HG03457 (cell line): ENCODE measurements at regions not wholly inside any gene's neighbourhood (a gene's known extent, or its start where the extent isn't known, plus 50 kb on each side); places are given as distances from the start of the nearest gene placed in this dataset.
"Not testable (repeated sequence)": the region's sequence is repeated elsewhere in the genome, so short reads cannot be mapped to it uniquely, and the experiment has no call there.

Experiments used
- ATAC-seq: cut with Tn5 transposase; IDR thresholded peaks from one replicate; pipeline ENCODE4 v1.9.1; 2021; ENCODE audit warnings: moderate number of reproducible peaks; ENCODE audit not compliant: unreplicated experiment

DNA sequence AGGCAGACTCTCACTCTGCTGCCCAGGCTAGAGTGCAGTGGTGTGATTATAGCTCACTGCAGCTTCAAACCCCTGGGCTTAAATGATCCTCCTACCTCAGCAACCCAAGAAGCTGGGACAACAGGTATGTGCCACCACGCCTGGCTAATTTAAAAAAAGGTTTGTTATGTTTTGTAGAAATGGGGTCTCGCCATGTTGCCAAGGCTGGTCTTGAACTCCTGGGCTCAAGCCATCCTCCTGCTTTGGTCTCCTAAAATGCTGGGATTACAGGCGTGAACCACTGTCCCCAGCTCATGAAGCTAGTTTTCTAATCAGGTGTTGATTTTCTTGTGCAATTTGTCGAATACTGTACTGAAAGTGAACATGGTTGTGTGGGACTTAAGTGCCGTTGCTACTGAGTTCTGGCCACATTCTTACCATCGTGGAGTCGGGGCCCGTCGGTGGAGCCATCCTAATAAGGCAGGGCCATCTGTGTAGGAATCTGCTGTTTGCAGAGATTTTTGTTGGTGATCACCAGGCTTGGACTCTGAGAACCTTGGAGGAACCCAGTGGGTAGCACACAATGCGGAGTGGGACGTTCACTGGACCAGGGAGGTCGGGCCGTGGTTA is 193.2 kb downstream of the GOLGA6L6 start:
- no peak for ATAC-seq

DNA sequence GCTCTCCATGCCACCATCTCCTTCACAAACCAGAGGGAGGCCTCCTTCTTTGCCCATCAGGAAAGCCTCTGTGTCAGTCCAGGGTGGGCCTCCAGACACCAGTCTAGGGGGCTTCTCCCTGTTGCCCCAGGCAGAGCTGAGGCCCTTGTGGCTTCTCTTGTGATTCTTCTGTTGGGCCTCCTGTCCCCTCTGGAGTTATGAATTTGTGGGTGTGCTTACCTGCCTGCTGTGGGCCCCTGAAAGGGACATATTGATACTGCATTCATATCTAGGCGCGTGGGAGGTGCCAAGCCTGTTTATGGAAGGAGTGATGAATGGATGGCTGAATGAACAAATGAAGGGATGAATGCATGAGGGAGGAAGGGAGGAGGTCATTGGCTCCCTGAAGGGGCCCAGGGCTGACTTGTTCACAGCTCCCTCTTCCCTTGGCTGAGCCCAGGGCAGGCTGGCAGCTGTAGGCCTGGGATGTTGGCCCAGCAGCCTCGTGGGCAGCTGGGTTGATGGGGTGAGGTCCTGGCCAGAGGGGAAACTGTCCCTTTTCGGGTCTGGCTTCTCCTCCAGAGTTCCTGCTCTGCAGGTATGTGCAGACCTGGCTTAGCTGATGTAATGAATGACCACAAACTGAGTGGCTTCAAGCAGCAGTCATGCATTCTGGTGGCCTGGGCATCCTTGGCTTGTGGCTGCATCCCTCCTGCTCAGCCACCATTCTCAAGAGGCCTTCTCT is 195.4 kb downstream of the GOLGA6L6 start:
- ATAC-seq = no peak

DNA sequence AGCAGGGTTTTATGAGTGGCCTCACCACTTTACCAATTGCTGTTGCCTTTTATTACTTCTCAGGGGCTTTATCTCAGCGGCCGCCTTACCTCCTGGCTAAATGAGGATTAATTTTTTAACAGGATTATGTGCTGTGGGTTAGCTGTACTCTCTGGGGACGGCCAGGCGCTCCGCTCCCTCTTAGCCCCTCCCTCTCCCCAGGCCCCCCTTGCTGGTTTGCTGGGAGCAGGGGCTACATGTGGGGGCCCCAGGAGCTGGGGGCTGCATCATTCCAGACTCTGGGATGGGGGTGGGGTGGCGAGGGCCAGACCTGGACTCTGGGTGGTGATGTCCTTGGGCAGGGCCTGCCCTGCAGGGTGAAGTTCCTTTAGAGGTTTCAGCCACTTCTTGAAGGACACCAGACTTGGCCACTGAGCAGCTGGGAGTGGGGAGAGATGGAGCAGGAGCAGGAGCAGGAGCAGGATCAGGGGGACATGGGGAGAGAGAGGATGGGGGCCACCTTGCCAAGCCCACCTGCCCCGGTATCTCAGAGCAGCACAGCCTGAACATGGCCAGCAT is 196.1 kb downstream of the GOLGA6L6 start:
- ATAC-seq = no peak

DNA sequence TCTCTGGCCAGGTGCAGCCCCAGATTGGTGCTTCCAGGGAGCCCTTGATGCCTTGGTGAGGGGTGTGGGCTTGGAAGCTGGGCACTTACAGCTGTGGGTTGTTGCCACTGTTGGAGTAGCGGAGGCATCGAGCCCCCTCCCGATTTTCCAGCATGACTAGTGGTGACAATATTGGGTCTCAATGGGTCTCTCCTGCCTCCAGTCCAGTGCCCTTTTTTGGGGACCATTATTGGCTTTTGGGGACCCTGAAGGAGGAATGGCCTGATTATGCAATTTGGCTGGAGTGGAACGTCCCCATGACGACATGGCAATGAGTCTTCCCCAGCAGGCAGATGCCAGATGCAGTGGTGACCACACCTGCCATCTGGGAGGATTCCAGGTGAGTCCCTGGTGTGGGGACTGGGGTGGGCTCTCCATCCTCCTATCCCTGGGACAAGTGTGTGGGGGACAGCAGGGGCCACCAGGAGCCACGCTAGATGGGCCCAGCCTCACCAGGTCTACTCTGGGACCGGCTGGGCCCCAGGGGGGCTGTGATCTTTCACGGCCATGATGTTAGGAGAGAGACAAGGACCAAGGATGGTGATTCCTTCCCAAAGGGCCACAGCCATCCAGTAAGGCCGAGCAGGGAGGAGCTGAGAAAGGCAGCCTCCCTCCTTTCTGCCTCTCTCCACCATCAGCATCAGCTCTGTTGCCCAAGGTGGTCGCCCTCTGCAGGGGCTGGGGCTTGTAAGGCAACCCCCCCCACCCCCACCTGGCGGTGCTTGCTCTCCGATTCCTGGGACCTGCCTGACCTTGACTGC is 196.8 kb downstream of the GOLGA6L6 start:
- no peak for ATAC-seq

DNA sequence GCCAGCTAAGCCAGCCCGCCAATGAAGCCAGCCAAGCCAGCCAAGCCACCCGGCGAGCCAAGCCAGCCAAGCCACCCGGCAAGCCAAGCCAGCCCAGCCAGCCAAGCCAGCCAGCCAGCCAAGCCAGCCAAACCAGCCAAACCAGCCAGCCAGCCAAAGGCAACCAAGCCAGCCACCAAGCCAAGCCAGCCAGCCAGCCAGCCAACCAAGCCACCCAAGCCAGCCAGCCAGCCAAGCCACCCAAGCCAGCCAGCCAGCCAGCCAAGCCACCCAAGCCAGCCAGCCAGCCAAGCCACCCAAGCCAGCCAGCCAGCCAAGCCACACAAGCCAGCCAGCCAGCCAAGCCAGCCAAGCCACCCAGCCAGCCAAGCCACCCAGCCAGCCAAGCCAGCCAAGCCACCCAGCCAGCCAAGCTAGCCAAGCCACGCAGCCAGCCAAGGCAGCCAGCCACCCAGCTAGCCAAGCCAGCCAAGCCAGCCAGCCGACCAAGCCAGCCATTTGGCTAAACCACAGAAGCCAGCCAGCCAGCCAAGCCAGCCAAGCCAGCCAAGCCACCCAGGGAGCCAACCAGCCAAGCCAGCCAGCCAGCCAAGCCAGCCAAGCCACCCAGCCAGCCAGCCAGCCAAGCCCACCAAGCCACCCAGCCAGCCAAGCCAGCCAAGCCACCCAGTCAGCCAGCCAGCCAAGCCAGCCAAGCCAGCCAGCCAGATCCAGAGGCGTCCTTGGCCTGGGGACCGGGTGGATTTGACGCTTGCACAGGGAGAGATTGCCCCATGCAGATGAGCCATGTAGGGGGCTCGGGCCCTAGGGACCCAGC is 198.0 kb downstream of the GOLGA6L6 start:
- ATAC-seq = not testable (repeated sequence)

DNA sequence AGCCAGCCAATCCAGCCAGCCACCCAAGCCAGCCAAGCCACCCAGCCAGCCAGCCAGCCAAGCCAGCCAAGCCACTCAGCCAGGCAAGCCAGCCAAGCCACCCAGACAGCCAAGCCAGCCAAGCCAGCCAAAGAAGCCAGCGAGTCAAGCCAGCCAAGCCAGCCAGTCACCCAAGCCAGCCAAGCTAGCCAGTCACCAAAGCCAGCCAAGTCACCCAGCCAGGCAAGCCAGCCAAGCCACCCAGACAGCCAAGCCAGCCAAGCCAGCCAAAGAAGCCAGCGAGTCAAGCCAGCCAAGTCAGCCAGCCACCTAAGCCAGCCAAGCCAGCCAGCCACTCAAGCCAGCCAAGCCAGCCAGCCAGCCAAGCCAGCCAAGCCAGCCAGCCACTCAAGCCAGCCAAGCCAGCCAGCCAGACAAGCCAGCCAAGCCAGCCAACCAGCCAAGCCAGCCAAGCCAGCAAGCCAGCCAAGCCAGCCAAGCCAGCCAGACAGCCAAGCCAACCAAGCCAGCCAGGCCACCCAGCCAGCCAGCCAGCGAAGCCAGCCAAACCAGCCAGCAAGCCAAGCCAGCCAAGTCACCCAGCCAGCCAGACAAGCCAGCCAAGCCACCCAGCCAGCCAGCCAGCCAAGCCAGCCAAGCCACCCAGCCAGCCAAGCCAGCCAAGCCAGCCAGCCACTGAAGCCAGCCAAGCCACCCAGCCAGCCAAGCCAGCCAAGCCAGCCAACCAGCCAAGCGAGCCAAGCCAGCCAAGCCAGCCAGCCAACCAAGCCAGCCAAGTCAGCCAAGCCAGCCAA is 198.8 kb downstream of the GOLGA6L6 start:
- ATAC-seq = not testable (repeated sequence)

DNA sequence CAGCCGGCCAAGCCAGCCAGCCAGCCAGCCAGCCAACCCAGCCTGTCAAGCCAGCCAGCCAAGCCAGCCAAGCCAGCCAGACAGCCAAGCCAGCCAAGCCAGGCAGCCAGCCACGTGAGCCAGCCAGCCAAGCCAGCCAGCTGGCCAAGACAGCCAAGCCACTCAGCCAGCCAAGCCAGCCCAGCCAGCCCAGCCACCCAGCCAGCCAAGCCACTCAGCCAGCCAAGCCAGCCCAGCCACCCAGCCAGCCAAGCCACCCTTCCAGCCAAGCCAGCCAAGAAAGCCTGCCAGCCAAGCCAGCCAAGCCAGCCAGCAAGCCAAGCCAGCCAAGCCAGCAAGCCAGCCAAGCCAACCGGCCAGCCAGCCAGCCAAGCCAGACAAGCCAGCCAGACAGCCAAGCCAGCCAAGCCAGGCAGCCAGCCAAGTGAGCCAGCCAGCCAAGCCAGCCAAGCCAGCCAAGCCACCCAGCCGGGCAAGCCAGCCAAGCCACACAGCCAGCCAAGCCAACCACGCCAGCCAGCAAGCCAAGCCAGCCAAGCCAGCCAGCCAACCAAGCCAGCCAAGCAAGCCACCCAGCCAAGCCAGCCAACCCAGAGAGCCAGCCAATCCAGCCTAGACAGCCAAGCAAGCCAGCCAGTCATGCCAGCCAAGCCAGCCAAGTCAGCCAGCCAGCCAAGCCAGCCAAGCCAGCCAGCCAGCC is 199.5 kb downstream of the GOLGA6L6 start:
- no peak for ATAC-seq

DNA sequence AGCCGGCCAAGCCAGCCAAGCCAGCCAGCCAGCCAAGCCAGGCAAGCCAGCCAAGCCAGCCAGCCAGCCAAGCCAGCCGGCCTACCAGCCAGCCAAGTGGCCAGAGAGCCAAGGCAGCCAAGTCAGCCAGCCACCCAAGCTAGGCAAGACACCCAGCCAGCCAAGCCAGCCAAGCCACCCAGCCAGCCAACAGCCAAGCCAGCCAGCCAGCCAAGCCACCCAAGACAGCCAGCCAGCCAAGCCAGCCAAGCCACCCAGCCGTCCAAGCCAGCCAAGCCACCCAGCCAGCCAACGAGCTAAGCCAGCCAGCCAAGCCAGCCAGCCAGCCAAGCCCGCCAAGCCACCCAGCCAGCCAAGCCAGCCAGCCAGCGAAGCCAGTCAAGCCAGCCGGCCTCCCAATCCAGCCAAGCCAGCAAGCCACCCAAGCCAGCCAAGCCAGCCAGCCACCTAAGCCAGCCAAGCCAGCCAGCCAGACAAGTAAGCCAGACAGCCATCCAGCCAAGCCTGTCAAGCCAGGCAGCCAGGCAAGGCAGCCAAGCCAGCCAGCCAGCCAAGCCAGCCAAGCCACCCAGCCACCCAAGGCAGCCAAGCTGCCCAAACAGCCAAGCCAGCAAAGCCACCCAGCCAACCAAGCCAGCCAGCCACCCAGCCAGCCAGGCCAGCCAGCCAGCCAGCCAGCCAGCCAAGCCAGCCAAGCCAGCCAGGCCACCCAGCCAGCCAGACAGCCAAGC is 200.5 kb downstream of the GOLGA6L6 start:
- ATAC-seq = no peak

DNA sequence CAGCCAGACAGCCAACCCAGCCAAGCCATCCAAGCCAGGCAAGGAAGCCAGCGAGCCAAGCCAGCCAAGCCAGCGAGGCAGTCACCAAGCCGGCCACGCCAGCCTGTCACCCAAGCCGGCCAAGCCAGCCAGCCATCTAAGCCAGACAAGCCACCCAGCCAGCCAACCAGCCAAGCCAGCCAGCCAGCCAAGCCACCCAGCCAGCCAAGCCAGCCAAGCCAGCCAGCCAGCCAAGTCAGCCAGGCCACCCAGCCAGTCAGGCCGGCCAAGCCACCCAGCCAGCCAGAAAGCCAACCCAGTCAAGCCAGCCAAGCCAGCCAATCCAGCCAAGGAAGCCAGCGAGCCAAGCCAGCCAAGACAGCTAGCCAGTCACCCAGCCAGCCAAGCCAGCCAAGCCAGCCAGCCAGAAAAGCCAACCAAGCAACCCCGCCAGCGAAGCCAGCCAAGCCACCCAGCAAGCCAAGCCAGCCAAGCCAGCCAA is 201.2 kb downstream of the GOLGA6L6 start:
- no peak for ATAC-seq

DNA sequence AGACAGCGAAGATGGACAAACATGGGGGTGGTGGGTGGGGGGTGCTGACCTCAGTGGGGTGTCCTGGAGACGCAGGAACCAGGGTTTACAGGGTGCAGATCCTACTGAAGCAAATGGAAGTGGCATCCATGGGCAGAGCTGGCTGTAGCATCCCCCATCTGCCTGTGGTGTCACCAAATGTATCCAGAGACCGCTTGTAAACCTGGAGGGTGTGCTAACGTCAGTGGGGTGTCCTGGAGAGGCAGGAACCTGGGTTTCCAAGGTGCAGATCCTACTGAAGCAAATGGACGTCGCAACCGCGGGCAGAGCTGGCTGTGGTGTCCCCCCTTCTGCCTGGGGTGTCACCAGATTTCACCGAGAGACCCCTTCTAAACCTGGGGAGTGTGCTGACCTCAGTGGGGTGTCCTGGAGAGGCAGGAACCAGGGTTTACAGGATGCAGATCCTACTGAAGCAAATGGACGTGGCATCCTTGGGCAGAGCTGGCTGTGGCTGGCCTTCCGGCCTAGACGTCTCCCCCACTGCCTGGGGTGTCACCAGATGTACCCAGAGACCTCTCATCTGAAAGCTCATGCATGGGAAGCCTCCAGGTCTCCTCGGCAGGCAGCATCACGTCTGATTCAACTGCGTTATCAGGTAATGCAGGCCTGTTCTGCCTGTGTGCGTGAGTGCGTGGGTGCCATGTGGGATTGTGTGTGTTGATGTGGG is 202.4 kb downstream of the GOLGA6L6 start:
- ATAC-seq = not testable (repeated sequence)

DNA sequence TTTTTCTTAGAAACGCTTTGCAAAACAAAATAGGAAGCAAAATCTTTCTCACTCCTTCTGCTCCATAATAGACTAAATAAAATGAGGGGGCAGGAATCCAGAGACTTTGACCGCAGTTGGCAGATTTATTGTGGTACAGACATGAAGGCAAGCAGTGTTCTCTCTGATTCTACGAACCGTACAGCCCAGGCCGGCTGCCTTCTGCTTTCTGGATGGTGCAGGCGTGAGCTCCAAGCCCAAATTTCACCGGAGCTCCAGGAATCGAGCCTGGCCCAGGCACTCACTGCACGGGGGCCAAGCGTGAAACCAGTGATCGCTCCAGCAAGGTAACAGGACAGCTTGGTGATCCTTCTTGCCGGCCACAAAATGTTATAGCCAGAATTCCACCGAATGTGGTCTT is 202.9 kb downstream of the GOLGA6L6 start:
- ATAC-seq = not testable (repeated sequence)

DNA sequence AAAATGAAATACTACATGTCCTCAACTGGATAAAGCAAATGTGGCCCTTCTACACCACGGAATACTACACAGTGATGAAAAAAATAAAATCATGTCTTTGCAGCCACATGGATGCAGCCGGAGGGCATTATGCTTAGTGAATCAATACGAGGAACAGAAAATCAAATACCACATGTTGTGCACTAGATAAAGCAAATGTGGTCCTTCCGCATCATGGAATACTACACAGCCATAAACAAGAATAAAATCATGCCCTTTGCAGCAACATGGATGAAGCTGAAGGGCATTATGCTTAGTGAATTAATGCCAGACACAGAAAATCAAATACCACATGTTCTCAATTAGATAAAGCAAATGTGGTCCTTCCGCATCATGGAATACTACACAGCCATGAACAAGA is 204.4 kb downstream of the GOLGA6L6 start:
- ATAC-seq = not testable (repeated sequence)

DNA sequence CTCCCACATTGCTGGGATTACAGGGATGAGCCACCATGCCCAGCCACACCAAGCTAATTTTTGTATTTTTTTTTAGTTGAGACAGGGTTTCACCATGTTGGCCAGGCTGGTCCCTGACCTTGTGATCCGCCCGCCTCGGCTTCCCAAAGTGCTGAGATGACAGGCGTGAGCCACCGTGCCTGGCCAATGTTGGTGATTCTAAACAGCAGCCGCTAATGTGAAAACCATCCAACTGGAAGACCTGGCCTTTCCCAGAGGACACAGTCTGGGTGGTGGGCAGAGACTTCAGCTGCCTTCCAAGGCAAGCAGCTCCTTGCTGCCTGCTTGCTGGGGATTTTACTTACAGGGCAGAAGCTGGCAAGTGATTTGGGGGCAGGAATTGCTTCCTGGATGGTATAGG is 207.1 kb downstream of the GOLGA6L6 start:
- not testable (repeated sequence) for ATAC-seq

DNA sequence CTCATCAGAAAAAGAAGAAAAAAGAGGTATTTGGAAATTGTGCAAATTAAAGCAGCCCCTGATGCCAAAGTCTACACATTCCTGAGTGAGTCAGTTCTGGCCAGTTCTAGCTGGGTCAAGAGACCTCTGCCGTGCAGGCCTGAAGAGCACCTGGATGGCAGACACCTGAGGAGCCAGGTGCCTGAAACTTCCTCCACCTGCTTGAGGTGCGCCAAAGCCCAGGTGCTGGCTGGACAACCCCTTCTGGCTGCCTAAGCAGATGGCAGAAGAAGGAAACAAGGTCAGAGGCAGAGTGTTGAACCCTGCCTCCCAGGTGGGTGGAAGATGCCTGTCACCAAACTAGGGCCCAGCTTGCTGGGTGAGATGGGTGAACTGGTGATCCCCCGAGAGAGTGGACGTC is 215.8 kb downstream of the GOLGA6L6 start:
- not testable (repeated sequence) for ATAC-seq

DNA sequence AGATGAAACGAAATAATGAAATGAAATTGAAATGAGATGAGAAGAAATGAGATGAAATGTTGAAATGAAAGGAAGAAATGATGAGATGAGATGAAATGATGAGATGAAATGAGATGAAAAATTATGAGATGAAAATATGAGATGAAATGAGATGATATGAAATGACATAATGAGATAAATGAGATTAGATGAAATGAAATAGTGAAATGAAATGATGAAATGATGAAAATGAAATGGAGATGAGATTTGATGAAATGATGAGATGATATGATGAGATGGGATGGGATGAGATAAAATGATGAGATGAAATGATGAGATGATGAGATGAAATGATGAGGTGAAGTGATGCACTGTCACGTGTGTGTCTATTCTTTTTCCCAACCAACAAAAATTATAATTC is 224.5 kb downstream of the GOLGA6L6 start:
- not testable (repeated sequence) for ATAC-seq

DNA sequence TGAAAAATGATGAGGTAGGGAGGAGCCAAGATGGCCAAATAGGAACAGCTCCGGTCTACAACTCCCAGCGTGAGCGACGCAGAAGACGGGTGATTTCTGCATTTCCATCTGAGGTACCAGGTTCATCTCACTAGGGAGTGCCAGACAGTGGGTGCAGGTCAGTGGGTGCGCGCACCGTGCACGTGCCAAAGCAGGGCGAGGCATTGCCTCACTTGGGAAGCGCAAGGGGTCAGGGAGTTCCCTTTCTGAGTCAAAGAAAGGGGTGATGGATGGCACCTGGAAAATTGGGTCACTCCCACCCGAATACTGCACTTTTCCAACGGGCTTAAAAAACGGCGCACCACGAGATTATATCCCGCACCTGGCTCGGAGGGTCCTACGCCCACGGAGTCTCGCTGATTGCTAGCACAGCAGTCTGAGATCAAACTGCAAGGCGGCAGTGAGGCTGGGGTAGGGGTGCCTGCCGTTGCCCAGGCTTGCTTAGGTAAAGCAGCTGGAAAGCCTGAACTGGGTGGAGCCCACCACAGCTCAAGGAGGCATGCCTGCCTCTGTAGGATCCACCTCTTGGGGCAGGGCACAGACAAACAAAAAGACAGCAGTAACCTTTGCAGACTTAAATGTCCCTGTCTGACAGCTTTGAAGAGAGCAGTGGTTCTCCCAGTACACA is 230.5 kb downstream of the GOLGA6L6 start:
- not testable (repeated sequence) for ATAC-seq

DNA sequence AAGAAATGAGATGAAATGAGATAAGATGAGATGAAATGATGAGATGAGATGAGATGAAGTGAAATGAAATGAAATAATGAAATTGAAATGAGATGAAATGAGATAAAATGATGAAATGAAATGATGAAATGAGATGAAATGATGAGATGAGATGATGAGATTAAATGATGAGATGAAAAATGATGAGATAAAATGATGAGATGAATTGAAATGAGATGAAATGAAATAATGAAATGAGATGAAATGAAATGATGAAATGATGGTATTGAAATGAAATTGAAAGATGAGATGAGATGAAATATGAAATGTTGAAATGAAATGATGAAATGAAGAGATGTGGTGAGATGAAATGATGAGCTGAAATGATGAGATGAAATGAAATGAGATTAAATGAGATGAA is 231.0 kb downstream of the GOLGA6L6 start:
- ATAC-seq = no peak
